22Rv1 (cell line): ENCODE measurements at regions not wholly inside any gene's neighbourhood (a gene's known extent, or its start where the extent isn't known, plus 50 kb on each side); places are given as distances from the start of the nearest gene placed in this dataset.

ENCODE experiments used
- H3K27ac ChIP-seq: fragments of 450-650 bp; 2 replicates; pipeline ENCODE4 v1.5.1; 2017
- ZFX ChIP-seq: fragments of 450-650 bp; IDR thresholded peaks from 2 replicates; pipeline ENCODE4 v1.6.1; 2017; ENCODE audit warnings: antibody characterized with exemption, borderline replicate concordance
- TF ChIP-seq, protein P1 (sequence below): fragments of 450-650 bp; IDR thresholded peaks from 2 replicates; pipeline ENCODE4 v1.5.1; 2017; ENCODE audit warnings: mild to moderate bottlenecking

DNA sequence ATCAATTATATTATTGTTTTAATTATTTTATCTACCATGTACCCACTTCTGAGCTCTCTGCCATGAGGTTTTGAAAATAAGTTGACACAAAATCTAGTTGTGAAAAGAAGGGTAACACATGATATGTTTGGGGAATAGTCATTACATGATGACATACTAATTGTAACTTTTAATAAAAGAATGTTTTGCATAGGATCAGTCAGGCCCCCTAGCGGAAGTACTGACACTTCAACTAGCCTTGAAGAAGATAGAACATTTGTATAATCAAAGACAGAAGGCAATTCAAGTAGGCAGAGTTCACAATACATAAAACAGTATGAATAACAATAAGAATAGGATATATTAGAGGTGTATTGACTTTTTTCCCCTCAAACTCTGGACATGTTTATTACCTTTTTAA, 1191.0 kb upstream of the AGA start:
- TF ChIP-seq, protein P1, sequence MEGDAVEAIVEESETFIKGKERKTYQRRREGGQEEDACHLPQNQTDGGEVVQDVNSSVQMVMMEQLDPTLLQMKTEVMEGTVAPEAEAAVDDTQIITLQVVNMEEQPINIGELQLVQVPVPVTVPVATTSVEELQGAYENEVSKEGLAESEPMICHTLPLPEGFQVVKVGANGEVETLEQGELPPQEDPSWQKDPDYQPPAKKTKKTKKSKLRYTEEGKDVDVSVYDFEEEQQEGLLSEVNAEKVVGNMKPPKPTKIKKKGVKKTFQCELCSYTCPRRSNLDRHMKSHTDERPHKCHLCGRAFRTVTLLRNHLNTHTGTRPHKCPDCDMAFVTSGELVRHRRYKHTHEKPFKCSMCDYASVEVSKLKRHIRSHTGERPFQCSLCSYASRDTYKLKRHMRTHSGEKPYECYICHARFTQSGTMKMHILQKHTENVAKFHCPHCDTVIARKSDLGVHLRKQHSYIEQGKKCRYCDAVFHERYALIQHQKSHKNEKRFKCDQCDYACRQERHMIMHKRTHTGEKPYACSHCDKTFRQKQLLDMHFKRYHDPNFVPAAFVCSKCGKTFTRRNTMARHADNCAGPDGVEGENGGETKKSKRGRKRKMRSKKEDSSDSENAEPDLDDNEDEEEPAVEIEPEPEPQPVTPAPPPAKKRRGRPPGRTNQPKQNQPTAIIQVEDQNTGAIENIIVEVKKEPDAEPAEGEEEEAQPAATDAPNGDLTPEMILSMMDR: peak; percentile 39
- TF ChIP-seq ZFX: no peak
- H3K27ac ChIP-seq: no peak overlapping the region

DNA sequence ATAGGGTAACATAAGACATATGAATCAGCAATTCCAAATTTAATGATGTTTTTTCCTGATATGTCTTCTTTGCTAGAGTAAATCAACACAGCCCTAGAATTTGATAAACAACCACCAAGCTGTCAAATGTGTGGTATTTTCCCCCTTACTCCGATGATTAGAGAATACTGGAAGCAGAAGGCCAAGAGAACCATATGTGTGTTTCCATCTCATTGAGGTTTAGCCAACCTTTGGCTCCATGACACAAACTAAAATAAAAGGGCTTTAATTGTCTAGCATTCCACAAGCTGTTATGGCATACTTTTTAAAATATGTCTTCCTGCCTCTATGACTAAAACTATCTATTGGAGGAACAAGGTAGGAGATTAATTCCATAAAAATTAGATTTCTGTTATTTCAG, 1222.4 kb upstream of the AGA start:
- no peak overlapping the region for H3K27ac ChIP-seq
- TF ChIP-seq, protein P1: no peak
- no peak for TF ChIP-seq ZFX

DNA sequence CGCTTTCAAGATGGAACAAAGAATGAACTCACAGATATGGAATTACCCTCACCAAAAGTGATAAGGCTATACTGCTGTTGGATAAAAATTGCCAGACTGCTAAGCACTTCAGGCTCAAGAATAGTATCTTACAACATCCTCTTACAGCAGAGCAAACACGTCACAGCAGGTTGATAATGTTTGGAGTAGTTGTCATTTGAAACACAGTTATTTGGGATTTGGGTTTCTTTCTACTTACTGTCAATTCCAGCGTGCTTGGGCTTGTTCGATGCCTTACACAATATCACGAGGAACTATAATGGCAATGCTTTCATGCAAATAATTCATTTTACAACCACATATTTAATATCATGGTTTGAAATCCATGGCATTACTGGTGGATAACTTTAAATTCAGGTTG, 1223.7 kb upstream of the AGA start:
- no peak overlapping the region for H3K27ac ChIP-seq
- TF ChIP-seq, protein P1: no peak
- TF ChIP-seq ZFX: no peak

DNA sequence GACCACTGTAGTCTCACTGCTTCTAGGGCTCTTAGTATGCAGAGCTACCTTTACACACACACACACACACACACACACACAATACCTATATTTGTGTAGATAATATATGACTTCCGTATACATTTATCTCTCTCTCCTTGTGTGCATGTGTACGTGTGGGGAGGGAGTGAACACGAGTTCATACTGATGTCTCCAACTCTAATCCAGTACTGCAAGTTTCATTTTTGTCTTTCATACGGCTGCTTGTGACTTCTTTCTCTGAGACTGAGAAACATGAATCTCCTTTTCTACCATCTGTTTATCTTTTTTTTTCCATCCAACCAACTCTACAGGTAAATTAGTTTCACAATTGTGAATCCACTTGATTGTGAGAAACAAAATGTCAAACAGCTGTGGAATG, 1229.5 kb upstream of the AGA start:
- TF ChIP-seq ZFX: no peak
- TF ChIP-seq, protein P1: no peak
- H3K27ac ChIP-seq: no peak overlapping the region

DNA sequence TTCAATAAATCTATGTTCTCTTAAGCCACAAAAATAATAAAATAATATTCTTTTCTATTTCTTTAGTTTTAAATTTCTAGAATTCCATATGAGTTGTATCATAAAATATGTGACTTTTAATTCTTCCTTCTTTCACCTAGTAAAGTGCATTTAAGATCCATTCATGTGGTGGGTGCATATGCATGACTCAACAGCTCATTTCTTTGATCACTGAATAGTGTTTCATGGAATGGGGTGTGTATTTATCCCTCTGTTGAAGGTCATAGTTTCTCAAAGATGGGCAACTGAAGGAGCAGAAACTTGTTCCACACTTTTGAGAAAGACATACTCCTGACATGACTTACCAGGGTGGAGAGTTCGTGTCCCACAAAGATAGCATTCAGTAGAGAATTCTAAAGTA, 1230.3 kb upstream of the AGA start:
- no peak overlapping the region for H3K27ac ChIP-seq
- TF ChIP-seq, protein P1: no peak
- TF ChIP-seq ZFX: no peak

DNA sequence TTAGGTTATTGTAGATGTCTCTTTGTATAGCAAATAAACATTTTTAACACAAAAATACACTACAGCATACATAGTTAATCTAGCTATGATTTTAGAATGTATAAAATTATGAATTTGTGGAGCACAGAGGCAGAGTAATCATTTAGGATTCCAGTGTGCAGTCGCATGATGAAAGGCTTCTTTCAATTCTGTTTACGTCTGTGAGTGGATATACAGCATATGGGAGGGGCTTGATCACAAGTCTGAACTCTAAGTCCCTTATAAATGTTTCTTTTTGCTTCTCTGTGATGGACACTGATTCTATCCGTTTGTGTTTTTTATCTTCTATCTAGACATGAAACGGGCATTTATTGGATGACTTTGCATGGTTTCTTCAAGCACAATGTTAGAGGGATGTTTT, 1239.6 kb upstream of the AGA start:
- TF ChIP-seq, protein P1: no peak
- TF ChIP-seq ZFX: no peak
- H3K27ac ChIP-seq: no peak overlapping the region

DNA sequence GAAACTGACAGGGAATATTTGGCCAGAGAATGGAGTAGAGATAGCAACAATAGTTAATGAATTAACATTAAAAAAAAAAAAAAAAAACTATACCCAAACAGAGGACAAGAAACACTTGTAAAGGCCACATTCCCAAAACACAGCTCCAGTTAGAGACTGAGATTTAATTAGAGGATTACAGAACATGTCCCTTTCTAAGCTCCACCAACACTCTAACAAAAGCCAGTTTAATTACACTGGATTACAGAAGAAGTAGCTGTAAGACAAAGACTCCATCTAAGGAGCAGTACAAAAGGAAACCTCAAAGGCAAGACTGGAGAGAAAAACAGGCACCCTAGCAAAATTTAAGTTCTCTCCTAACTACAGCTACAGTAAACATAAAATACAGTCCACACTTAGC, 1247.7 kb upstream of the AGA start:
- TF ChIP-seq ZFX: no peak
- TF ChIP-seq, protein P1: no peak
- H3K27ac ChIP-seq: no peak overlapping the region
